ENCODE measurements at regions not wholly inside any gene's neighbourhood (a gene's known extent, or its start where the extent isn't known, plus 50 kb on each side); places are given as distances from the start of the nearest gene placed in this dataset.

- TF ChIP-seq SNAI2 (CRISPR knock-in tag; IDR thresholded peaks at IDR 0.05): no peak
- no peak for TF ChIP-seq ZFP3 (CRISPR knock-in tag; IDR thresholded peaks at IDR 0.05)
- no peak for TF ChIP-seq OSR1 (CRISPR knock-in tag; IDR thresholded peaks at IDR 0.05)
- no peak for TF ChIP-seq TSHZ2 (CRISPR knock-in tag; IDR thresholded peaks at IDR 0.05)
- no peak for TF ChIP-seq POU6F1 (CRISPR knock-in tag; IDR thresholded peaks at IDR 0.05; ENCODE audit: borderline replicate concordance, low read depth)
- TF ChIP-seq CREB5 (CRISPR knock-in tag; IDR thresholded peaks at IDR 0.05; ENCODE audit: low read depth): no peak
- TF ChIP-seq PATZ1 (CRISPR knock-in tag; IDR thresholded peaks at IDR 0.05; ENCODE audit: borderline replicate concordance): no peak
- TF ChIP-seq PPARA (CRISPR knock-in tag; IDR thresholded peaks at IDR 0.05; ENCODE audit: borderline replicate concordance): no peak
- TF ChIP-seq CSRNP3 (CRISPR knock-in tag; IDR thresholded peaks at IDR 0.05): no peak
- TF ChIP-seq TOX (CRISPR knock-in tag; IDR thresholded peaks at IDR 0.05; ENCODE audit: borderline replicate concordance): no peak
- TF ChIP-seq CSDC2 (CRISPR knock-in tag; IDR thresholded peaks at IDR 0.05): no peak
- no peak for TF ChIP-seq ISL1 (CRISPR knock-in tag; IDR thresholded peaks at IDR 0.05)
- TF ChIP-seq ARNTL (CRISPR knock-in tag; IDR thresholded peaks at IDR 0.05; ENCODE audit: borderline replicate concordance, low read depth): no peak
- no peak for ATAC-seq
Observed at GRCh38 chr4:33864290-33864859, 2379.9 kb downstream of the ARAP2 start.

- ATAC-seq: no peak
- no peak for TF ChIP-seq ZNF565 (CRISPR knock-in tag; conservative IDR thresholded peaks at IDR 0.05; ENCODE audit: low read depth)
- TF ChIP-seq SNAI2 (CRISPR knock-in tag; IDR thresholded peaks at IDR 0.05): no peak
- TF ChIP-seq ESRRG (CRISPR knock-in tag; IDR thresholded peaks at IDR 0.05): no peak
Observed at GRCh38 chr4:33873791-33874190, 2370.5 kb downstream of the ARAP2 start.

- no peak for ATAC-seq
- TF ChIP-seq ZNF70 (CRISPR knock-in tag; IDR thresholded peaks at IDR 0.05) (no peak), ZFP30 (CRISPR knock-in tag; IDR thresholded peaks at IDR 0.05) (no peak), TOX (CRISPR knock-in tag; IDR thresholded peaks at IDR 0.05; ENCODE audit: borderline replicate concordance) (no peak), PPARA (CRISPR knock-in tag; IDR thresholded peaks at IDR 0.05; ENCODE audit: borderline replicate concordance) (no peak), CSDC2 (CRISPR knock-in tag; IDR thresholded peaks at IDR 0.05) (no peak), TCF4 (CRISPR knock-in tag; IDR thresholded peaks at IDR 0.05; ENCODE audit: borderline replicate concordance) (peak; percentile 88), GLIS3 (CRISPR knock-in tag; IDR thresholded peaks at IDR 0.05) (no peak), ISL1 (CRISPR knock-in tag; IDR thresholded peaks at IDR 0.05) (no peak), TSHZ2 (CRISPR knock-in tag; IDR thresholded peaks at IDR 0.05) (peak; percentile 61; the same call in 1 of the 2 replicates), ZC3H10 (CRISPR knock-in tag; IDR thresholded peaks at IDR 0.05) (no peak)
Observed at GRCh38 chr4:33878710-33879109, 2365.6 kb downstream of the ARAP2 start.

Data from SK-N-SH treated with all-trans-retinoic acid at 6 μM for 48 hours (cell line).